Activated CD4-positive, alpha-beta T cell treated with anti-CD3 and anti-CD28 coated beads, Interleukin-10, Interleukin-2, amounts not matched to agents 100 ng/mL and 50 ng/mL, durations not matched to agents 16 hours and 8 hours (primary cell): ENCODE measurements at regions not wholly inside any gene's neighbourhood (a gene's known extent, or its start where the extent isn't known, plus 50 kb on each side); places are given as distances from the start of the nearest gene placed in this dataset.
"Not testable (repeated sequence)": the region's sequence is repeated elsewhere in the genome, so short reads cannot be mapped to it uniquely, and the experiment has no call there.

ENCODE experiments used
- DNase-seq: peaks from one replicate; pipeline ENCODE4 v3.0.0-alpha.2; 2020

DNA sequence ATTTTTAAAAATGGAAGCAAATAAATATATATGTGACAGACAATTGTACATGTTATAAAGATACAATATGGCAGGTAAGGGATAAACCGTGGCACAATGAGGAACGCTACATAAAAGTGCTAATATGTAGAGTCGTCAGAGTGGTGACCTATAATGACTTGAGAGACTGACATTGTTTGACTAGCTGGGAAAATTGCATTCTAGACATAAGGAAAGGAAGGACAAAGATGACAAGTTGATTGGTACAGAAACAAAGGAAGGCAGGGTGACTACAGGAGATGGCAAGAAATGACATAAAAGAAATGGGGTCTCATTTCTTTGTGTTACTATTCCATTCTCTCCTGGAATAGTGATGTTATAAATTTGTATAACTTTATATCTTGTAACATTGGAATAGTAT, 420.4 kb downstream of the DSC3 start:
- no peak for DNase-seq

DNA sequence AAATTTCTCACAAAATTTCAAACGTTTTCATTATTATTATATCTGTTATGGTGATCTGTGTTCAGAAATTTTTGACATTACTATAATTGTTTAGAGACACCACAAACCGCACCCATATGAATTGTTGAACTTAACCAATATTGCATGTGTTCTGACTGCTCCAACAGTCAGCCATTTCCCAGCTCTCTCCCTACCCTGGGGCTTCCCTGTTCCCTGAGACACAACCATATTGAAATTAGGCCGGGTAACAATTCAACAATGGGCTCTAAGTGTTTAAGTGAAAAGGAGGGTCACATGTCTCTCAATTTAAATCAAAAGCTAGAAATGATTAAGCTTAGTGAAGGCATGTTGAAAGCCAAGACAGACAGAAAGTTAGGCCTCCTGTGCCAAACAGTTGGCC, 424.0 kb downstream of the DSC3 start:
- DNase-seq = no peak

DNA sequence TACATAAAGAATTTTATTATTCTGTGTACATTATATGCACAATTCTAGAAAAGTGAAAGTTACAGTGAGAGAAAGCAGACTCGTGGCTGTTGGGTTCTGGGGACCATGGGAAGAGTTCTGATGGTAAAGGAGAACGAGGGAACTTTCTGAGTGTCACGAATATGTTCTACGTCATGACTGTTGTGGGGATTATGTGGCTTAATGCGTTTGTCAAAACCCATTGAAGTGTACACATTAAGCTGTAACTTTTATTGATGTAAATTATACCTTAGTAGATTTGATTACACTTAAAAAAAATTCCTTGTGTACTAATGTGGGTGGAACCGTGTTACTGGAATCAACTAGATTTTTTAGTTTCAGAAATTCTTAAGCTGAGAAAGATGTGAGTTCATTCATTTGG, 426.1 kb downstream of the DSC3 start:
- no peak for DNase-seq

DNA sequence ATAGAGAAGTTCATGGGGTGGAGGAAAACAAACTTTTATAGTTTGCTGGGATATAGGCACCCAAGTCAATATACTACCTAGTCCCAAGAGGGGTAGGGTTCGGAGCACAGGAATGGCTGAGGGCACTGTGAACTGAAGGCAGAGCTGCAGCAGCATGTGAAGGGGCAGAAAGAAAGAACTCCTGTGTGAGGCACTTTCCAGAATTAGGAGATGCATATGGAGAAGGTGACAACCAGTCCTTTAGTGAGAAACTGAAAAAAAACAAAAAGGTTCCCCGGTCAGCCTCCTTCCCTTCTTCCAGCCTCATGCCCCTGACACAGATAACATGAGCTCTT, 429.1 kb downstream of the DSC3 start:
- no peak for DNase-seq

DNA sequence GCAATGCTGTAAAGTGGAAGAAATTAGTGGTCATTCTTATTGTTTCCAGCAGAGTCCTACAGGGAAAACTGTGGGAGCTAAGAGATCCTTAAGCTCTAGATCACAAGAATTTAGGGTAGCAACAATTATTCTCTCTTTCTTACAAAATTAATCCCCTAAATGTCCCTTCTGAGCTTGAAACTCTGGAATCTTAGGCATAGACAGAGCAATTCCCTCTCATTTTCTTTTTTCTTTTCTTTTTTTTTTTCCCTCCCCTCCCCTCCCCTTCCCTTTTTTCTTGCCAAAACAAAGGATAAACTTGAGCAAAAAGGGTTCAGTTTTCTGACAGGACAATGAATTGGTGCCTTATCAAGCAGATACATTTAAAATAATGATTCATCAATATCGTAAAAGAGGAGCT, 441.0 kb downstream of the DSC3 start:
- DNase-seq = no peak

DNA sequence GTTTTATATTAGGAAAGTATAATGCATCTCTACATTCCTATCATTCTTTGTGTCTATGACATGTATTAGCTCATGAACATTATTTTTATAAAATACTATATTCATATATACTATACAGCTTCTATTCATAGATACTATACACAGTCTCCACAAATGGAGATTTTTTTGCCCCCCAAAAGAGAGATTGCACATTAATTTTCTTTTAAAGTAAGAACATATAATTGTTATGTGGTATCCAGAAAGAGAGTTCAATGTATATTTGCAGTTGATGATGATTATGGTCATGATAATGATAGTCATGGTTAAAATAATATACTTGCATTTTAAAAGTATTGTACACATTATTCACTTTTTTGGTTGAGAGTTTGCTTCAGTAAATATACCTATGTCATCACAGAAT, 445.3 kb downstream of the DSC3 start:
- no peak for DNase-seq

DNA sequence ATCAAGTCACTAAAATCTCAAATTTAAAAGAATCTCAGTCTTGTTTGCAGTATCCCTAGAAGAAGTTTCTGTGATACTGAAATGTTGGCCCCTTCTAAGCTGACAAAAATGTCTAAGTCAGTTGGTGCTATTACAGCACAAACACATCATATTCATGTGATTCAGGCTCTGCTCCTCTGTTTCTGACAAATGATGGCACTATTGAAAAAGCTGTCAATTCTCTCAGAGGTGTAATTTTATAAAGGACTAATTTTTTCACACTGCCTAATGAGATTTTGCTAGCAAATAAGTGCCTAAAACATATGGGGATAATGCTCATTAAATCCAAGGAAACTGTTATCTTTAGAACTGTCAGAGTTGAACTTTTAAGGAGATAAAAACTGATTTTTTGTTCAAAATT, 445.9 kb downstream of the DSC3 start:
- DNase-seq = no peak

DNA sequence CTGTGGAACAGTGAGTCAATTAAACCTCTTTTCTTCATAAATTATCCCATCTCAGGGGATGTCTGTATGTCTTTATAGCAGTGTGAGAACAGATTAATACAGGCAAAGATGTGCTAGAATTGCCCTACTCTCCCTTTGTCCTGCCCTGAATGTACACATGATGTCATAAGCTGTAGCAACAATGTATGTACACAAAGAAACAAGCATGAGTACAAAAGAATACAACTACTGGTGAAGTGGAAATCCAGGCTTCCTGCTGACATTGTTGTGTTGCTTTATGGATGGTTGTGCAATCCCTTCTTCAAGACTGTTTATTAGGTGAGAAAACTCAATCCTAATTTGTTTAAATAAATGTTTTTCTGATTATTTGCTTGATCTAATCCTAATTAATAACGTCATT, 446.6 kb downstream of the DSC3 start:
- DNase-seq = no peak

DNA sequence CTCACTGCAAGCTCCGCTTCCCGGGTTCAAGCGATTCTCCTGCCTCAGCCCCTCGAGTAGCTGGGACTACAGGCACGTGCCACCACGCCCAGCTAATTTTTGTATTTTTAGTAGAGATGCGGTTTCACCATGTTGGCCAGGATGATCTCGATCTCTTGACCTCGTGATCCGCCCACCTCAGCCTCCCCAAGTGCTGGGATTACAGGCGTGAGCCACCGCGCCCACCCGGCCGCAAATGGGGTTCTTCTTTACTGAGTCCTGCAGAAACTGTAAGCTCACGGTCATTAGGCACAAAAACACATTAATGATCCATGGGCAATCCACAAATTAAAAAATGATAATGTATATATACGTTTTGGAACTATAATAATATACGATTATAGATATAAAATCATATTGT, 447.6 kb downstream of the DSC3 start:
- not testable (repeated sequence) for DNase-seq

DNA sequence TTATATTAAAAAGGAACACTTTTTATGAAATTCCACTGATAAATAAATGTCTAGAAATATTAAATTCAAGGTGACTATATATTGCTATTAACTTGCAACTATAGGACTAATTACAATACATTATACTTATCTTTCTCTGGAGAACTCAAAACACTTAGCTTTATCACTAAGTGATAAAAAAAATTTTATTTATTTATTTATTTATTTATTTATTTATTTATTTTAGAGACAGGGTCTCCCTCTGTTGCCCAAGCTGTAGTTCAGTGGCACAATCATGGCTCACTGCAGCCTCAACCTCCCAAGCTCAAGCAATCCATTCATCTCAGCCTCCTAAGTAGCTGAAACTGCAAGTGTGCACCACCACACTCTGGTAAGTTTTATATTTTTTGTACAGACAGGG, 451.1 kb downstream of the DSC3 start:
- DNase-seq = no peak

DNA sequence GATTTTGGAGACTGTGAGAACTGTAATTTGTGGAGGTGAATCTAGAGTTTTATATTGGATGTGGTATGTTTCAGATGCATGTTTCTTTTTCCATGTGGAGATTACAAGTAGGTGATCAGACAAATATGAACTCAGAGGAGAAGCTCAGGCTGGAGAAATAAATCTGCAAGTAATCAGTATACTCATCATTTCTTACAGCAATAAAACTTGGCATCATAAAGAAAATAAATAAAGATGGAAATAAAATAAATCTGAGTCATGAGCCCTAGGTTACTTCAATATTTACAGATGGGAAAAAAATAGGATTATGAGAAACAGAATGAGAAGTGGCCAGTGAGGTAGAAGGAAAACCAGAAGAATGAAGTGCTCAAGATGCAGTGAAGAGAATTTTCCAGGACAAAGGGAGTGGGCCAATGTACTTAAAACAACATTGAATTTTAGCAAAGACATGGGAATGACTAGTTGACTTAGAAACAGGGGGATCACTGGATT, 453.8 kb downstream of the DSC3 start:
- no peak for DNase-seq

DNA sequence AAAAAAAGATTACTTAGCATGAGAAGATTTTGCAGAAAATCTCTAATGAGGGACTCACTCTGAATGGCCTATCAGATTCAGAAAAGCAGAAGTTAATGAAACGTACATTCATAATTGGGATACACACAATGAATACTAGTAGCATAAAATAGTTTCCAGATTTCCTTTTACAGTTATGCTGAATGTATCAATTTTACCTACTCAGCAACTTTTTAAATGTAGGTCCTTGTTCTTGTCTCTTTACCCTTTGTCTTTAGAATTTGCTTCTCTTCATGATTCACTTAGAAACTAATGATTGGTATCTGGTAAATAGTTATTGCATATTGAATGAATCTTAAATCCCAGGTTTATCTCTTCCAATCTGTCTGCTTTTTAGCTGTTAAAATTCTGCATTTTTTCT, 458.8 kb downstream of the DSC3 start:
- no peak for DNase-seq

DNA sequence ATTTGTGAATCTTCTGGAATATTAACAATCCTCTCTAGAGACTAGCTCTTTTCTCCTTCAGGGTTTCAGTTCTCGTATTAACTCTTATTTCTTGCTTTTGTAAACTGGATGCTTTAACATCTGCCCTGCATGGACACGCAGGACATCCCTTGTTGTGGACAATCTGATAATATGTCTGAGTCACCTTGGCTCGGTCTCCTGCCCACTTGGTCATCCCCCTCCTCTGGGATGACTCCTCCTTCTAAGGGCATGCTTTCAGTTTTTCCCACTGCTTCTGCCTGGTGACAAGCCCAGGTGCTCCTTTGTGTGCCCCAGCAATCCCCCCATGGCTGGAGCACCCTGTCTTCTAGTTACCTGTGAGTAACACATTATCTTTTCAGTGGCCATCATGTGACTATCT, 460.5 kb downstream of the DSC3 start:
- DNase-seq = no peak

DNA sequence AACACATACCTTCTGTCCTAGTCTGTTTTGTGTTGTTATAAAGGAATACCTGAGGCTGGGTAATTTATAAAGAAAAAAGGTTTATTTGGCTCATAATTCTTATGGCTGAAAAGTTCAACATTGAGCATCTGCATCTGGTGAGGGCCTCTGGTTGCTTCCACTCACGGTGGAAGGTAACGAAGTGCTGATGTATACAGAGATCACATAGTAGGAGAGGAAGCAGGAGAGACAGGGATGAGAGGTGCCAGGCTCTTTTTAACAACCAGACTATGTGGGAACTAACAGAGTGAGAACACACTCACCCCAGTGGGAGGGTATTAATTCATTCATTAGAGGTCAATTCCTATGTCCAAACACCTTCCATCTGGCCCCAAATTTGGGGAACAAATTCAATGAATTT, 463.8 kb downstream of the DSC3 start:
- DNase-seq = no peak

DNA sequence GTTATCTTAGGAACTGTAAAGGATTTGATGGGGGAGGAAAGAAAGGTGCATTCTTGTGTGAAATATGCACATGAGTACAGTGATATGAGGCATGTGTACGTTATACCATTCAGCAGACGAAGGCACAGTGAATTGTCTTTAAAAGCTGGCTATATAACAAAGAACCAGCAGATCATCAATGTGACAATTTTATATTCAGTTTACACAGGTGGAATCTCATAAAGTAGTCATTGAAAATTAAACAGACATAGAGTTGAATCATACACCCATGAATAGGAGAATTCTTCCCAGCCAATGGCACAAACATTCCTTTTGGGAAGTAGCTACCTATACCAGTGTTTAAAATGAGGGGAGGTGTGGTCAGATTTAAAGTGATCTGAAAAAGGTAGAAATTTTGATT, 470.3 kb downstream of the DSC3 start:
- DNase-seq = no peak

DNA sequence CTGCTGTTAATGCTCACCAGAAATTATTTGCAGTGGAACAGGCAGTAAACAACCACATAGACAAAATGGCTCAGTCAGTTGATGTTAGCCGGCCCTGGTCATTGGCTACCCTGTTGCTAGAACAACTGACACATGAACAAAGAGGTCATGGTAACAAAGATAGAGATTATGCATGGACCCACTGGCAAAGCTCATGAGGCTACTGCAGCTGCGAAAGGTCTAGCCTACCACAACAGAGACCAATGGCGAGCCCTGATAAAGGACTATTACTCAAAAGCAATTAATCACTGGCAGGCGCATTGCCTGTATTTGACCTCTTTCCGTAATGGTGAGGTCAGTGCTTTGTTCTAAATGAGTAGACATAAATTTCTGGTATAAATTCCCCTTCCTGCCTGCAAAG, 474.2 kb downstream of the DSC3 start:
- no peak for DNase-seq

DNA sequence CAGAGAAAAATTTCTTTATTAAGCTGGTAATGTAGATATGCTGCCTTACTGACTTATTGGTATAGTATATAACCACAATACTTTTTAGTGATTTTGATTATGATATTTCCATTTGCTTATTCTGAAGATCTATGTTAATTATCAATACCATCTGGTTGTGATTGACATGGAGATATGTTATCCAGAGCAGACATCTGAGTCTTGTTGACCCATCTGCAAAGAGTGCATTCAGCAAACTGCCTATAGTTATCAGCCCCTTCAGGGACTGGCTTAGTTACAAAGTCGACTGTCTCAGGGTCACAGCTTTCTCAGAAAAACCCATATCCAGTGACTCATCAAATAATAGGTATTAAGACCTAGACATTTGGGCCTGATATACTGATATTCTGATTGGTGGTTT, 475.7 kb downstream of the DSC3 start:
- no peak for DNase-seq

DNA sequence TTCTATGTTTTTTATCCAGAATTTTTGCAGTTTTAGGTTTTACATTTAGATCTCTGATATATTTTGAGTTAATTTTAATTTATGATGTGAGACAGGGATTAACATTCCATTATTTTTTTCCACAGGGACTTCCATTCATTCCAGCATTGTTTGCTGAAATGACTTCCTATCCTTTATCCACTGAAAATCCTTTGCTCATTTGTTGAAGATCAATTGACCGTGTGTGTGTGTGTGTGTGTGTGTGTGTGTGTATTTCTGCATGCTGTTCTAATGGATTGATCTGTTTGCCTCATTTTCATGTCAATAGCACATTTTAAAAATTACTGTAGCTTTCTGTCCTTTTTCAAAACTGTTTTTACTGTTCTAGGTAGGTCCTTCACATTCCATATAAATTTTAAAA, 480.3 kb downstream of the DSC3 start:
- no peak for DNase-seq

DNA sequence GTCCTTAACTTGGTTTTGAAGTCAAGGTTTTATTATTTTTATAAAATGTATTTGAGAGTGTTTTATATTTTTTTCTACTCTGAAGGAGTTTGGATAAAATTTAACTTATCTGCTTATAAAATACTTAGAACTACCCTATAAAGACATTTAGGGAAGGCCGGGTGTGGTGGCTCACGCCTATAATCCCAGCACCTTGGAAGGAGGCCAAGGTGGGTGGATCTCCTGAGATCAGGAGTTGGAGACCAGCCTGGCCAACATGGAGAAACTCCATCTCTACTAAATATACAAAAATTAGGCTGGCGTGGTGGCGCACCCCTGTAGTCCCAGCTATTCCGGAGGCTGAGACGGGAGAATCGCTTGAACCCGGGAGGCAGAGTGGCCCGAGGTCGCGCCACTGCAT, 486.4 kb downstream of the DSC3 start:
- DNase-seq = no peak

DNA sequence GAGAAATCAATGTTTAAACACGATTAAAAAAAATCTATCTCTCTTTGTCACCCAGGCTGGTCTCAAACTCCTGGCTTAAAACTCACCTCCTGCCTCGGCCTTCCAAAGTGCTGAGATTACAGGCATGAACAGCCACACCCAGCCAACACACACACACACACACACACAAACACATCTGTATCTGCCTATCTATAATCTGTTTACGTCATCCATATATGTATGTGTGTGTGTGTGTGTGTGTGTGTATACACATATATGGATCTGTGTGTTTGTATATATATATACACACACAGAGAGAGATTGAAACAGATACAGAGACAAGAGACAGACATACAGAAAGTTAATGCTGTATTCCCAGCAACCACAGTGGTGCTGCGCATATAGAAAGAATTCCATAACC, 497.1 kb downstream of the DSC3 start:
- DNase-seq = no peak

DNA sequence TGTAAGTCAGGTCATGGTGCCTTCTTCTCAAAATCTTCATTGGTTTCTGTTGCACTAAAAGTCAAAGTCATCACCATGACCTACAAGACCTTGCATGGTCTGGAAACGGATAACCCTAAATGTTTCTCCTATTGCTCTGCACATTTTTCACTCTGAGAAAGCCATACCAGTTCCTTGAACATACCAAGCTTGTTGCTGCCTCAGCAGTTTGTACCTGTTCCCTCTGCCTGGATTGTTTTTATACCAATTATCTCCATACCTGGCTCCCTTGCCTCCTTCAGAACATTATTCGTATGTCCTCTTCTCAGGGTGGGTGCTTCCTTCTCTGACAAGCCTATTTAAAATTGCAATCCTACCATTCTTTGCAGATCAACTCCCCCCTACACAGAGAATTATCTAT, 498.4 kb downstream of the DSC3 start:
- no peak for DNase-seq

DNA sequence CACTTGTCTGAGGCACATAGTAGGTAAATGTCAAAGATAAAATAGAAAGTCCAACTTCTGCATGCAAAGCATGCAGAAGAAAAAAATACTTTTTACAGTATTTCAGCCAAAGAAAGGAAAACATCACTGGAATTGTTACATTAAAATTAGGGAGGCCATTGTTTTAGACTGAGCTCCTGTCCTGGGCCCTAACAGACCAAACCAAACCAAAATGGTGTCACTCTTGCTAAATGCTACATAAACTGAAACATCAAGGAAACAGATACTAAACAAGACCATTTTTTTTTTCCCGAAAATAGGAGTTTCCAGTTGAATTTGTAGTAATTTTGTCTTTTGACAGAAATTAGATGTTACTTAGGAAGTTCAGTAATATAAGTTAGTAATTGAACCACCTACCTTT, 508.8 kb downstream of the DSC3 start:
- DNase-seq = no peak

DNA sequence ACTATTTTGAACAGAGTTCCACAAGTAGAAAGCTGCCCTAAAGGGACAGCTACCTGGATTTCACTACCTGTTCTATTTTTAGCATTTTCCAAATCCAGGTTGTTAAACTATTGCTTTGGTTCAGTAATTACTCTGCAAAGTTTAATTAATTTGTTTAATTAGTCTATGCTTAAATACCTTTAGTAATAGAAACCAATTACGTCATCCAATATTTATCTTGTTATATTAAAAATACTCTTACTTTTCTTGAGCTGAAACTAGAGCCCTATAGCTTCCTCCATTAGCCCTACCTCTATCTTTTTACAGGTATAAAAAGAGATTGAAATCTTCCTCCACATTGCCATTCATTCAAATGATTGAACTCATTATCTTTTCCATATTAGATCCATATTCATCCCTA, 514.6 kb downstream of the DSC3 start:
- no peak for DNase-seq

DNA sequence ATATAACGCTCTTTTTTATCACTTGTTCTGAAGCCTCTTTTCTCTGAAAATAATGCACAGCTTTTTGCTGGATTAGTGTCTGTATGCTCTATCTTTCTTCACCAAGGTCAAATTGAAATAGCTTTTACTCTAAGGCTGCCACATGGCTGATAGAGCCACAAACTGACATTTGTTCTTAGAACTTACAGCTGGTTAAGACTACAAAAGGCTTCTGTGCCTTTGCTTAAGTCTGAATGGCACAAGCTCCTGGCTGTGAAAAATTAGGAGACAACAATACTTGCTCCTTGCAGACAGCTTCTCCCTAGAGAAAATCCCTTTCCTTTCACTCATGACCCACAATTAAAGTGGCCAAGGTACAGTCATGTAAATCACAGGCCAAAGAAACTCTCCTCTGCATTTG, 515.3 kb downstream of the DSC3 start:
- no peak for DNase-seq

DNA sequence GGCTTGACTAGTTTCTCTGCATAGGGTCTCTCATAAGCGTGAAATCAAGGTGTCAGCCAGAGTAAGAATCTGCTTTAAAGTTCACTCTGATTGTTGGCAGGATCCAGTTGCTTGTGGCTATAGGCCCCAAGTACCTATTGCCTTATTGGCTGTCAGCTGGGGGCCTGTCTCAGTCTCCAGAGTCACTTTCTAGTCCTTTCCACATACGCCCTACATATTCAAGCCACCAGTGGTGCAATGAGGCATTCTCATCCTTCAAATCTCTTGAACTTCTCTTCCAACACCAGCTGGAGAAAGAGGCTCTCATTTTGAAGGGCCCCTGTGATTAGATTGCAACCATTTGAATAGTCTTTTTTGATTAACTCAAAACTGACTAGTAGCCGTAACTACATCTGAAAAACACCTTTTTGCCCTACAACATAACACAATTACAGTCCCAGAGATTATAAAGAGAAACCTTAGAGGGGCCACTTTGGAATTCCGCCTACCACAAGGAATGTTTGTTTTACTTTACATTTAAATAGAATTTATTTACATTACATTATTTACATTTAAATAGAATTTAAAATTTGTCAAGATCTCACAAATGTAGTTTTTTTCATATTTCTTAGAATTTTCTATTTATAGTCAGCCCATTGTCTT, 520.1 kb downstream of the DSC3 start:
- DNase-seq = no peak

DNA sequence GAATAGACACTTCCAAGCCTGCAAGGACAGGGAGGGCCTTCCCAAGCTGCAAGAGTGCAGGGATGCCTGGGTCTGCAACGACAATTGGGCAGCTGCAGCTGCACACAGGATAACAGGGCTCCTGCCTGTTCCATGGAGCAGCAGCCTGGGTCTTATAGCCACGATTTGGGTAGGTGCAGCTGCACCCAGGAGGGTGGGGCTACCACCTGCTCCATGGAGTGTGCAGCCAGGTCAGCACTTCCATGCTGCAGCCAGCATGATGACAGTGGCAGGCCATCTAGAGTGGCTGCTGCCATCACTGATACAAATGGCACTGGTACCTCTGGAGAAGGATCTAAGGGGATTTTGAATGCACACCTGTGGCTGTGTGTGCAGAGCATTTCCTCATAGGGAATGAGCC, 528.5 kb downstream of the DSC3 start:
- no peak for DNase-seq
